T-helper 17 cell (primary cell): ENCODE measurements at regions not wholly inside any gene's neighbourhood (a gene's known extent, or its start where the extent isn't known, plus 50 kb on each side); places are given as distances from the start of the nearest gene placed in this dataset.
"Not testable (repeated sequence)": the region's sequence is repeated elsewhere in the genome, so short reads cannot be mapped to it uniquely, and the experiment has no call there.

Experiments
- ATAC-seq: fragments of 150-1000 bp; cut with Tn5 transposase; 2 replicates; pipeline ENCODE4 v1.10.0; 2021; ENCODE audit warnings: mild to moderate bottlenecking, moderate library complexity
- DNase-seq, 3 donors: peaks; one replicate each; pipeline versions ENCODE4 v3.0.0 to v3.0.0-alpha.2; 2020 to 2021
- H3K9me3 ChIP-seq: one replicate; pipeline ENCODE4 v1.7.0; 2013; ENCODE audit warnings: low read length, mild to moderate bottlenecking; ENCODE audit not compliant: control insufficient read depth, poor library complexity, severe bottlenecking
- H3K27ac Mint-ChIP-seq: one replicate; pipeline ENCODE4 v1.8.0; 2022; ENCODE audit warnings: mild to moderate bottlenecking, moderate library complexity, mixed read lengths
- H3K27me3 Mint-ChIP-seq: one replicate; pipeline ENCODE4 v1.8.0; 2022; ENCODE audit warnings: mixed read lengths
- H3K36me3 Mint-ChIP-seq: one replicate; pipeline ENCODE4 v1.8.0; 2022; ENCODE audit warnings: low read depth, mixed read lengths
- H3K4me1 Mint-ChIP-seq: one replicate; pipeline ENCODE4 v1.8.0; 2022; ENCODE audit warnings: mild to moderate bottlenecking, mixed read lengths
- H3K4me3 Mint-ChIP-seq: one replicate; pipeline ENCODE4 v1.8.0; 2022; ENCODE audit warnings: mild to moderate bottlenecking, moderate library complexity, mixed read lengths

GRCh38 chr1:193931356-193931755, 744.9 kb upstream of the B3GALT2 start:
- no peaks in the 10 kb centered on the region for H3K9me3 ChIP-seq
- Mint-ChIP-seq H3K27me3 (no peaks in the 10 kb centered on the region), H3K36me3 (peaks cover 2% of the 10 kb centered on the region), H3K4me1 (peaks cover 6% of the 10 kb centered on the region), H3K4me3 (no peak overlapping the region), H3K27ac (no peak overlapping the region)
- DNase-seq, result no peak
- no peak for ATAC-seq

GRCh38 chr1:193929374-193930033, 743.1 kb upstream of the B3GALT2 start:
- Mint-ChIP-seq H3K4me1 (peaks cover 6% of the 10 kb centered on the region), H3K27ac (no peak overlapping the region), H3K27me3 (no peaks in the 10 kb centered on the region), H3K36me3 (peaks cover 2% of the 10 kb centered on the region), H3K4me3 (no peak overlapping the region)
- DNase-seq (no peak), ATAC-seq (no peak)
- H3K9me3 ChIP-seq, result no peaks in the 10 kb centered on the region

GRCh38 chr1:193927550-193927949, 741.1 kb upstream of the B3GALT2 start:
- H3K27me3 Mint-ChIP-seq, result no peaks in the 10 kb centered on the region
- H3K36me3 Mint-ChIP-seq, result peaks cover 2% of the 10 kb centered on the region
- H3K4me3 Mint-ChIP-seq, result no peak overlapping the region
- H3K27ac Mint-ChIP-seq, result no peak overlapping the region
- H3K9me3 ChIP-seq, result no peaks in the 10 kb centered on the region
- no peak for DNase-seq
- ATAC-seq, result no peak
- peaks cover 5% of the 10 kb centered on the region for H3K4me1 Mint-ChIP-seq

GRCh38 chr1:193926956-193927355, 740.5 kb upstream of the B3GALT2 start:
- H3K4me1 Mint-ChIP-seq, result peaks cover 3% of the 10 kb centered on the region
- H3K9me3 ChIP-seq, result no peaks in the 10 kb centered on the region
- H3K27me3 Mint-ChIP-seq, result no peaks in the 10 kb centered on the region
- no peak overlapping the region for H3K27ac Mint-ChIP-seq
- H3K4me3 Mint-ChIP-seq, result no peak overlapping the region
- DNase-seq (no peak), ATAC-seq (no peak)
- H3K36me3 Mint-ChIP-seq, result peaks cover 2% of the 10 kb centered on the region

- no peaks in the 10 kb centered on the region for H3K4me1 Mint-ChIP-seq
- no peak overlapping the region for H3K27ac Mint-ChIP-seq
- no peak overlapping the region for H3K4me3 Mint-ChIP-seq
- no peak for DNase-seq
- H3K36me3 Mint-ChIP-seq, result no peaks in the 10 kb centered on the region
- H3K27me3 Mint-ChIP-seq, result no peaks in the 10 kb centered on the region
- no peak for ATAC-seq
- no peaks in the 10 kb centered on the region for H3K9me3 ChIP-seq
These were observed 733.4 kb upstream of the B3GALT2 start for GRCh38 chr1:193919827-193920226.

- Mint-ChIP-seq H3K27me3 (no peaks in the 10 kb centered on the region), H3K27ac (no peak overlapping the region), H3K4me3 (no peak overlapping the region), H3K4me1 (no peaks in the 10 kb centered on the region), H3K36me3 (no peaks in the 10 kb centered on the region)
- DNase-seq (no peak), ATAC-seq (no peak)
- H3K9me3 ChIP-seq, result no peaks in the 10 kb centered on the region
These were observed 730.0 kb upstream of the B3GALT2 start for GRCh38 chr1:193916452-193916851.

- ATAC-seq (no peak), DNase-seq (no peak)
- H3K9me3 ChIP-seq, result no peaks in the 10 kb centered on the region
- Mint-ChIP-seq H3K36me3 (no peaks in the 10 kb centered on the region), H3K4me1 (no peaks in the 10 kb centered on the region), H3K4me3 (no peak overlapping the region), H3K27me3 (no peaks in the 10 kb centered on the region), H3K27ac (no peak overlapping the region)
These were observed 728.5 kb upstream of the B3GALT2 start for GRCh38 chr1:193914871-193915270.

- H3K9me3 ChIP-seq, result no peaks in the 10 kb centered on the region
- H3K4me3 Mint-ChIP-seq, result no peak overlapping the region
- no peaks in the 10 kb centered on the region for H3K27me3 Mint-ChIP-seq
- DNase-seq (no peak), ATAC-seq (no peak)
- no peak overlapping the region for H3K27ac Mint-ChIP-seq
- no peaks in the 10 kb centered on the region for H3K36me3 Mint-ChIP-seq
- no peaks in the 10 kb centered on the region for H3K4me1 Mint-ChIP-seq
These were observed 723.1 kb upstream of the B3GALT2 start for GRCh38 chr1:193909406-193910082.

- no peak for ATAC-seq
- no peak for DNase-seq
- H3K4me3 Mint-ChIP-seq, result no peak overlapping the region
- peaks cover 3% of the 10 kb centered on the region for H3K36me3 Mint-ChIP-seq
- H3K9me3 ChIP-seq, result no peaks in the 10 kb centered on the region
- H3K27me3 Mint-ChIP-seq, result no peaks in the 10 kb centered on the region
- no peaks in the 10 kb centered on the region for H3K4me1 Mint-ChIP-seq
- H3K27ac Mint-ChIP-seq, result no peak overlapping the region
These were observed 719.1 kb upstream of the B3GALT2 start for GRCh38 chr1:193905288-193906085.

GRCh38 chr1:193891788-193892187, 705.4 kb upstream of the B3GALT2 start:
- H3K27me3 Mint-ChIP-seq, result no peaks in the 10 kb centered on the region
- ATAC-seq (no peak), DNase-seq (no peak)
- no peak overlapping the region for H3K4me3 Mint-ChIP-seq
- H3K9me3 ChIP-seq, result no peaks in the 10 kb centered on the region
- H3K4me1 Mint-ChIP-seq, result peaks cover 12% of the 10 kb centered on the region
- H3K36me3 Mint-ChIP-seq, result peaks cover 2% of the 10 kb centered on the region
- no peak overlapping the region for H3K27ac Mint-ChIP-seq

GRCh38 chr1:193890935-193891334, 704.5 kb upstream of the B3GALT2 start:
- Mint-ChIP-seq H3K4me3 (no peak overlapping the region), H3K27ac (no peak overlapping the region), H3K27me3 (no peaks in the 10 kb centered on the region), H3K4me1 (peaks cover 12% of the 10 kb centered on the region), H3K36me3 (peaks cover 2% of the 10 kb centered on the region)
- ATAC-seq (no peak), DNase-seq (no peak)
- no peaks in the 10 kb centered on the region for H3K9me3 ChIP-seq

- Mint-ChIP-seq H3K4me1 (peaks cover 7% of the 10 kb centered on the region), H3K27me3 (no peaks in the 10 kb centered on the region), H3K36me3 (peaks cover 2% of the 10 kb centered on the region), H3K27ac (no peak overlapping the region), H3K4me3 (no peak overlapping the region)
- no peaks in the 10 kb centered on the region for H3K9me3 ChIP-seq
- ATAC-seq (no peak), DNase-seq (no peak)
These were observed 698.6 kb upstream of the B3GALT2 start for GRCh38 chr1:193884848-193885558.

- not testable (repeated sequence) for H3K4me3 Mint-ChIP-seq, ATAC-seq, H3K4me1 Mint-ChIP-seq, H3K9me3 ChIP-seq, DNase-seq, H3K27me3 Mint-ChIP-seq, H3K27ac Mint-ChIP-seq, H3K36me3 Mint-ChIP-seq
These were observed 691.5 kb upstream of the B3GALT2 start for GRCh38 chr1:193877920-193878319.
